IgD-negative memory B cell (primary cell): ENCODE measurements at regions not wholly inside any gene's neighbourhood (a gene's known extent, or its start where the extent isn't known, plus 50 kb on each side); places are given as distances from the start of the nearest gene placed in this dataset.

Source experiments
- H3K27ac Mint-ChIP-seq, 3 donors: one replicate each; pipeline ENCODE4 v1.8.0; 2020 to 2022; ENCODE audit warnings: mild to moderate bottlenecking in 3 of 3, mixed read lengths in 3 of 3, moderate library complexity in 1 of 3
- H3K27me3 Mint-ChIP-seq: one replicate; pipeline ENCODE4 v1.8.0; 2021; ENCODE audit warnings: mixed read lengths
- H3K36me3 Mint-ChIP-seq: one replicate; pipeline ENCODE4 v1.8.0; 2020; ENCODE audit warnings: mild to moderate bottlenecking, mixed read lengths
- H3K4me1 Mint-ChIP-seq, 3 donors: one replicate each; pipeline ENCODE4 v1.8.0; 2020 to 2022; ENCODE audit warnings: mixed read lengths in 3 of 3, mild to moderate bottlenecking in 1 of 3
- H3K4me3 Mint-ChIP-seq, 4 donors: one replicate each; pipeline ENCODE4 v1.8.0; 2020 to 2022; ENCODE audit warnings: mild to moderate bottlenecking in 4 of 4, mixed read lengths in 4 of 4, moderate library complexity in 3 of 4
- H3K9me3 Mint-ChIP-seq, 3 donors: one replicate each; pipeline ENCODE4 v1.8.0; 2020 to 2021; ENCODE audit warnings: mixed read lengths in 3 of 3, mild to moderate bottlenecking in 1 of 3

DNA sequence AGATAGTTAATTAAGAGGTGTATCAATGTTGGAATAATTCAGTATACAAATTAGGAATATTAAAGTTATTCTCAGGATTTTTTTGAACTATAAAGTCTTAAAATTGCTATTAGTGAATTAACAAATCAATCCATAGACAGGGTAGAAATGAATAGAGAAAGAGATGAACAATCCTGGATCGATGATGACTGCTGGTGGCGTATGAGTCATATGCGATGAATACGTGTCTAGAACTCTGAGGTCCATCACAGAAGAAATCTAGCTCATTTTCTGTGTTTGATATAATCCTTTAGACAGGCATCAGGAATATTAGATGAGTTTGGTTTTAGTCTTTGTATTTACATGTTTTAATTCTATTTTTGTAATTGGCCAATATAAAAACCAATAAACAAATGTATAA, 85.4 kb upstream of the RTL1 start:
- peaks cover 0 to 3% (median 2%) of the 10 kb centered on the region in 3 donors for H3K9me3 Mint-ChIP-seq
- no peak overlapping the region for H3K27ac Mint-ChIP-seq
- no peaks in the 10 kb centered on the region for H3K27me3 Mint-ChIP-seq
- no peaks in the 10 kb centered on the region for H3K4me1 Mint-ChIP-seq
- peaks cover 3% of the 10 kb centered on the region for H3K36me3 Mint-ChIP-seq
- no peak overlapping the region for H3K4me3 Mint-ChIP-seq

DNA sequence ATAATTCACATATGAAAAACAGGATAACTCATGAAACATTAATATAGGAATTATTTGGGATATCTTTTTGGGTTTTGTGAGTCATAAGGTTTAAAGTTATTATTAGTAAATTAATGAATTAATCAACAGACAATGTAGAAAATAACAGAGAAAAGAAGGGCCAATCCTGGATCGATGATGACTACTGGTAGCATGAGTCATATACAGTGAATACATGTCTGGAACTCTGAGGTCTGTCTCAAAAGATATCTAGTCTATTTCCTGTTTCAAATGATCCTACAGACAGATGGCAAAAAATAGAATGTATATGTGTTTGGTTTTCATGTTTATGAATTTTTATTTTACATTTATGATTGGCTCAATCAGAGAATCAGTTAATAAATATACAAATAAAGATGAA, 86.4 kb upstream of the RTL1 start:
- Mint-ChIP-seq H3K4me3 (no peak overlapping the region), H3K27ac (no peak overlapping the region), H3K36me3 (peaks cover 3% of the 10 kb centered on the region), H3K4me1 (no peaks in the 10 kb centered on the region), H3K27me3 (no peaks in the 10 kb centered on the region), H3K9me3 (peaks cover 0 to 5% (median 3%) of the 10 kb centered on the region in 3 donors)

DNA sequence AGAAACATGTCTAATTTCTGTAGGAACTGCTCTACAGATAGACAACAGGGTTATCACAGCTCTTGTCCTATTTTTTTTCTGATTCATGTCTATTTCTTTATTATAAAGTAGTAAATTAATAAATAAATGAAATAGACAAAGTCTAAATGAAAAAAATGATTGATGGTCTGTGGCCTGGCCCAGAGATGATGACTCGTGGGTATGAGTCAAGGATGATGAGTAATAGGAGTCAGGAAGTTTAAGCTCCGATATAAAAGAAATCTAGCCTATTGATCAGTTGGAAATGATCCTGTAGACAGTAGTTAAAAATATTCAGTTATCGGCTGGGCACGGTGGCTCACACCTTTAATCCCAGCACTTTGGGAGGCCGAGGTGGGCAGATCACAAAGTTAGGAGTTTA, 90.6 kb upstream of the RTL1 start:
- peaks cover 3% of the 10 kb centered on the region for H3K36me3 Mint-ChIP-seq
- no peaks in the 10 kb centered on the region for H3K4me1 Mint-ChIP-seq
- no peak overlapping the region for H3K4me3 Mint-ChIP-seq
- H3K27me3 Mint-ChIP-seq = no peaks in the 10 kb centered on the region
- peaks cover 0 to 8% (median 0%) of the 10 kb centered on the region in 3 donors for H3K9me3 Mint-ChIP-seq
- no peak overlapping the region for H3K27ac Mint-ChIP-seq

DNA sequence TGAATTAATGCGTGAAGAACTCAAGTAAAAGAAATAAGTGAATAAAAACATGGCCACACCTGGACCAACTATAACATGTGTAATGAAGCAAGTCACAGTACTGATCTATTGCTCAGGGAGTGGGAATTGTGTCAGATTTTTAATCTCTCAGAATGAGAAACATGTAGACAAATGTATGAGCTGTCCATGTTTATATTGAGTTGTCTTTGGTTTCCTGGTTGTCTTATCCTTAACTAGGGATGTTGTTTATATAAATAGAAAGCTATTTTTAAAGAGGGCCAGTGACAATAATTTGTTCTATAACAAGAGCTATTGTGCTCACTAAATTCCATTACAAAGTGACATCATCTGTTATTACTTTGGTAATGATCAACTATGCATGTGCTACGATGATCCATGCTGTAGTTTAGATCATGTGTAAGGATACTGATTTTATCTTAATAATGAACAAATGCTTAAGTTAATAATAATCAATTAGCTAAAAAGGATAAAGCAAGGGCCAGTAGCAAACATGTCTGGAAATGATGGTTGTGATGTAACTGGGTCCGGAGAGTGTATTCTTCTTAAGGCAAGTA, 91.3 kb upstream of the RTL1 start:
- Mint-ChIP-seq H3K27ac (no peak overlapping the region), H3K4me1 (no peaks in the 10 kb centered on the region), H3K4me3 (no peak overlapping the region), H3K36me3 (peaks cover 3% of the 10 kb centered on the region), H3K9me3 (peaks cover 0 to 8% (median 0%) of the 10 kb centered on the region in 3 donors), H3K27me3 (no peaks in the 10 kb centered on the region)

DNA sequence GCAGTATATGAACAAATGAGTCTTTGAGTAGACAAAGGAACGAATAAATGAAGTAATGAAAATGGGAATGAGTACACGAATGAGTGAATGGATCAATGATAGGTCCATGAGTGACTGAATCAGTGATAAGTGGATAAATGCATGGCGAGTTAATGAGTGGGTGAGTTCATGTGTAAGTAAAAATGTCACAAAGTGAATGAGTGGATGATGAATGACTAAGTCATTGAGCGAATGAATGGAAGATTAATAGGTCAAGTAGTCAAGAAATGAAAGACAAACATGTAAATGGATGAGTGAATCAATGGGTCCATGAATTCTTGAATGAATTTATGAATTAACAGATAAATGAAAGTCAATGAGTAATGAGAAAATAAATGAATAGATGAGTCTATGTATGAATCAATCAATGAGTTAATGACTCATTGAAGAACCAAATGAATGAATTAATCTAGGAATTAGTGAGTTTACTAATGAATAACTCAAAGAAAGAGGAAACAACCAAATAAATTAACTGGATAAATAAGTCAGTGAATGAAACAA, 97.3 kb upstream of the RTL1 start:
- no peak overlapping the region for H3K27ac Mint-ChIP-seq
- no peak overlapping the region for H3K4me3 Mint-ChIP-seq
- H3K27me3 Mint-ChIP-seq = peaks cover 1% of the 10 kb centered on the region
- H3K4me1 Mint-ChIP-seq = no peaks in the 10 kb centered on the region
- H3K9me3 Mint-ChIP-seq = peaks cover 6 to 9% (median 9%) of the 10 kb centered on the region in 3 donors
- H3K36me3 Mint-ChIP-seq = no peaks in the 10 kb centered on the region

DNA sequence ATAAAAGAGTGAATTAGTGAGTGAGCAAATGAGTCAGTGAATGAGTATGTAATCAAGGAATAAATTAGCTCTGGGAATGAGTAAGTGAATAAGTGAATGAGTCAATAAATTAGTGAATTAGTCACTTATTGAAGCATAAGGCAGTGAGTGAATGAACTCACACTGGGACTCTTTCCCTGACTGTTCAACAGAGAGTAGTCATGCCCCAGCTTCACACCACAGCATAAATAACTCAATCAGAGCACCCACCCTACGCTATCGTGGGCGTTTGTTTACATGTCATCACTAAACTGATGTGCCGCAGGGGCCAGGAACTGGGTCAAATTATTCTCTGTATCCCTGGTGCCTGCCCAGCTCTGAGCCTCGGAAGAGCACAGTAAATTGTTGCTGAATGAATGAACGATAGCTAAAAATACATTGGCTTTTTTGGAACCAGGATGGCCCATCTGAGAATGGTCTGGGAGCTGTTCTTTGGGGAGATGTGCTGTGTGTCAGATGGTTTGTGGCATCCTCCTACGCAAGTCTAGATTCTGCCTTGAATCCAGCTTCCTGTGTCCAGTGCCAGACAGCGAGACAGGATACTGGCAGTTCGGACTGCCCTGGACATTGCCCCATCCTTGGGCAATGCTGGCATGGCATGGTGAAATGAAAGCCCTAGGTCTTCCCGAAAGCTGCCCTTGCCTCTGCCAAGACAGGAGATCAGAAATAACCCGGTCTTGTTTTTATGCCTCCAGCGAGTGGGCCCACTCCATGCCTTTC, 98.0 kb upstream of the RTL1 start:
- H3K4me3 Mint-ChIP-seq = no peak overlapping the region

DNA sequence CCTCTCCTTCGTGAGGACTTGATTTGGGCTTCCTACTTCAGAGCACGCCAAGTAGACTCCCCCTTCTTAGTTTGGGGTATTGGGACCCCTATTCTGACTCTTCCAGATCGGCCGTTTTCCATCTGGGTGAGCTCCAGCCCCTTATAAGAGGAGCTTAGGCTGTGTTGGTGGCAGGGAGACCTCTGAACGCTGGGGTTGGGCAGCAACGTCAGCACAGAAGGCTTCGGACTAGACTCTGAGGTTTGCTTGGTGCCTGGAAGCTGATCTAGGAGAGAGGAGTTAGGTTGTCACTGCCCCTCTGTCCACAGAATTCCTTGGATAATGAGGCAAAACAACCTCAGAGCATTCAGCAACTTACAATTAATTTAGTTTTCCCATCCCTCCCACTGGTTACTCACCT, 99.2 kb upstream of the RTL1 start:
- H3K9me3 Mint-ChIP-seq = peaks cover 6 to 9% (median 9%) of the 10 kb centered on the region in 3 donors
- no peak overlapping the region for H3K4me3 Mint-ChIP-seq
- no peaks in the 10 kb centered on the region for H3K36me3 Mint-ChIP-seq
- peaks cover 5% of the 10 kb centered on the region for H3K27me3 Mint-ChIP-seq
- H3K4me1 Mint-ChIP-seq = no peaks in the 10 kb centered on the region
- H3K27ac Mint-ChIP-seq = no peak overlapping the region

More for the DNA sequence above, 98.0 kb upstream of the RTL1 start:
- H3K36me3 Mint-ChIP-seq = no peaks in the 10 kb centered on the region
- H3K9me3 Mint-ChIP-seq = peaks cover 6 to 9% (median 9%) of the 10 kb centered on the region in 3 donors
- H3K27ac Mint-ChIP-seq = no peak overlapping the region
- H3K27me3 Mint-ChIP-seq = peaks cover 4% of the 10 kb centered on the region
- no peaks in the 10 kb centered on the region for H3K4me1 Mint-ChIP-seq

DNA sequence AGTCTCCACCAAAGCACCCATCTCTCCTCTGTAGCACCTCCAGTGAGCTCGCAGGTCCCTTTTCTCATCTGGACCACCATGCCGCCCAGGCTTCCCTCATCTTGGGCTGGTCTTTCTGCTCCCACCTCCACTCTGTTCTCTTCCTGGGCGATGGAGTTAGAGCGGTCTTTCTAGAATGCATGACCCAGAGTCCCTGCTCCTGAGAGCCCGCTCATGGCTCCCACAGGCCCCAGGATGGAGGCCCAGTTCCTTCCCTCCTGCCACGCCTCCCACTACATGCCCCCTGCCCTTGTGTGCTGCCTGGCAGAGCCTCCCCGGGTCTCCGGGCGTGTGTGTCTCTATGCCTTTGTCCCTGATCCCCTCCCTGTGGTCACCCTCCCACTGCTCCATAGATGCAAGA, 100.7 kb upstream of the RTL1 start:
- Mint-ChIP-seq H3K27ac (no peak overlapping the region), H3K27me3 (peaks cover 8% of the 10 kb centered on the region), H3K36me3 (no peaks in the 10 kb centered on the region), H3K4me1 (no peaks in the 10 kb centered on the region), H3K4me3 (no peak overlapping the region), H3K9me3 (peaks cover 6 to 9% (median 7%) of the 10 kb centered on the region in 3 donors)

DNA sequence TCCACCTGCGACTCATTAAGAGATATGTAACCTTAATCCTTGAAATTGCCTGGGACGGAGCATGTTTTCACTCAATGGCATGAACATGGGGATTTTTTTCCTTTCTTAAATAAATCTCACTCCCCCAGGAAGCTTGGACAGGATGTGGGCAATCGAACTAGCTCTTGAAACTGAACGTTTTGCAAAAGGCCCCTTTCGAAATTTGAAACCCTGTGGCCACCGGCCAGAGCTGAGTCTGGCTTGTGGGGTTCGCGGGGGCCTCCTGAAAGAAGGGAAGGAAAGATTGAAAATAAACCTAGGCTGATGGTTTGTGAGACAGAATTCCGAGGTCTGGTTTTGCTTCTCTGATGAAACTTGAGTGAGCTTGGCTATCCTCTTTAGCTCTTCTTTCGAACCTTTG, 101.4 kb upstream of the RTL1 start:
- peak overlapping the region in 1 of 3 donors; percentile 13 for H3K27ac Mint-ChIP-seq
- H3K27me3 Mint-ChIP-seq = peaks cover 8% of the 10 kb centered on the region
- peaks cover 7 to 10% (median 9%) of the 10 kb centered on the region in 3 donors for H3K9me3 Mint-ChIP-seq
- H3K4me1 Mint-ChIP-seq = no peaks in the 10 kb centered on the region
- H3K36me3 Mint-ChIP-seq = no peaks in the 10 kb centered on the region
- no peak overlapping the region for H3K4me3 Mint-ChIP-seq

DNA sequence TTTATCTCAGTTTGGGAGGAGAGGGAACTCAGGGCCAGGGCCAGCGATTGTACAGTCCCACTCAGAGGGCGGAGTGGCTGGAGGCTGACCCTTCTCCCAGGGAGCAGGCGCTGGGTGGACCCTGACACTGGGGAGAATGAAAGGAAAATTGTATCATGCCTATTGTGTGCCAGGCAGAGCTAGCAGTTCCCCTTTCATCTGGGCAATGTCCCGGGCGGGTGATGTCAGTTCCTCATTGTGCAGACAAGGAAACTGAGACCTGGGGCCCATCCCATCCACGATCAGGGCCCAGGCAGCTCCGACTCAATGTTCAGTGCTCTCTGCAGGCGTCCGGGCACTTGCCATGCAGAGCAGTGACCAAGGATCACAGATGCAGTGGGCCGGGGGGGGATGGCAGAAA, 101.9 kb upstream of the RTL1 start:
- Mint-ChIP-seq H3K9me3 (peaks cover 7 to 10% (median 9%) of the 10 kb centered on the region in 3 donors), H3K27ac (no peak overlapping the region), H3K36me3 (no peaks in the 10 kb centered on the region), H3K4me3 (no peak overlapping the region), H3K27me3 (peaks cover 8% of the 10 kb centered on the region), H3K4me1 (no peaks in the 10 kb centered on the region)

DNA sequence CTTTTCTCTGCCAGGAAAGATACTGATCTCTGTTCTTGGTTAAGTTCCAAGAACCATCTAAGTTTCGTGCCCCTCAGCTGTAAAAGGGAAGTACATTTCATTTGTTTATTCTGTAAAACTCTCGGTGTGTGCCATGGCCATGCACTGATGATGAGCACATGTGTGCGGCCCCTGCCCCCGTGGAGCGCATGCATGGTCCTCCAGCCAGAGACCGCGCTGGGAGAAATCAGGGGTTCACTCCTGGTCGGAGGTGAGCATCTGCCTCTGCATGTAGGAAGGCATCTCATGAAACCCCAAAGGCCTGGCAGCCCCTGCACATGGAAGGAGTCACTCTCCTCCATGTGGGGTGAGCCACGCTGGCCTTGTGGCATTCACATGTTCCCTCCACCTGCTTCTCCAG, 102.5 kb upstream of the RTL1 start:
- Mint-ChIP-seq H3K4me1 (no peaks in the 10 kb centered on the region), H3K36me3 (no peaks in the 10 kb centered on the region), H3K9me3 (peaks cover 4 to 8% (median 6%) of the 10 kb centered on the region in 3 donors), H3K4me3 (no peak overlapping the region), H3K27ac (no peak overlapping the region), H3K27me3 (peaks cover 8% of the 10 kb centered on the region)

DNA sequence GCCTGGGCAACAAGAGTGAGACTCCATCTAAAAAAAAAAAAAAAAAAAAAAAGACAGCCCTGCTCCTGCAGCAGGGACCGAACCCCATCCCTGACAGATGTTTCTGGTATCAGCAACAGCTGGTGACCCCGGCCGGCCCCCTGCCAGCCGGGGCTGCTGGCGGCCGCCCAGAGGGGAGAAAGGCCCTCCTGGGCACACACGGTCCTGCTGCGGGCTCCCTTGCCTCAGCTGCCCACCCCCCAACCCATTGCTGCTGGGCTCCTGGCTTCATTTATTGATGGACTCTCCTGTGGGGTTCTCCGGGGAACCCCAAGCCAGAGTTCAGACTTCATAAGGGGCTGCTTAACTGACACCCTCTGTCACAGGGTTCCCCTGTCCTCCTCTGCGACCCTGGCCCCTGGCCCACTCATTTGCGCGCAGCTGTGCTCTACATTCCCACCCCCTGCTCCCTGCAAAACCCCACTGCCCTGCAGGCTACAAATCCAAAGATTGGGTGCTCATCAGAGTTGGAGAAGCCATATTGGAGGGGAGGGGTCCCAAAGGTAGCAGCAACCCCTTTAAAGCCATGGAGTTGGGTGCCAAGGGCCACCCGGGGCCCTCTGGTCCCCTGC, 103.6 kb upstream of the RTL1 start:
- H3K4me3 Mint-ChIP-seq = no peak overlapping the region
- peaks cover 8% of the 10 kb centered on the region for H3K27me3 Mint-ChIP-seq
- H3K36me3 Mint-ChIP-seq = no peaks in the 10 kb centered on the region
- H3K27ac Mint-ChIP-seq = no peak overlapping the region
- no peaks in the 10 kb centered on the region for H3K4me1 Mint-ChIP-seq
- H3K9me3 Mint-ChIP-seq = peaks cover 5 to 16% (median 11%) of the 10 kb centered on the region in 3 donors

DNA sequence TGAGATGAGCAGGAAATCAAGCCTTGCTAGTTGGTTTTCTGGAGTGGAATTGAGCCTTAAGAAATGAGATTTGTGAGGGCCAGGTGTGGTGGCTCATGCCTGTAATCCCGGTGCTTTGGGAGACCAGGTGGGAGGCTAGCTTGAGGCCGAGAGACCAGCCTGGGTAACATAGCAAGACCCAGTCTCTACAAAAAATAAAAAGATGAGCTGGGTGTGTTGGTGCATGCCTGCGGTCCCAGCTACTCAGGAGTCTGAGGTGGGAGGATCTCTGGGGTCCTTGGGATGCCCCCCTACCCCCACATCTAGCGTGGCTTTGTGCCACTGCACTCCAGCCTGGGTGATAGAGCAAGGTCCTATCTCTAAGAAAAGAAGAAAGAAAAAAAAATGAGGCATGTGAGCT, 104.2 kb upstream of the RTL1 start:
- Mint-ChIP-seq H3K36me3 (no peaks in the 10 kb centered on the region), H3K27ac (peak overlapping the region in 1 of 3 donors; percentile 43), H3K4me3 (no peak overlapping the region), H3K9me3 (peaks cover 4 to 22% (median 11%) of the 10 kb centered on the region in 3 donors), H3K27me3 (peaks cover 8% of the 10 kb centered on the region), H3K4me1 (no peaks in the 10 kb centered on the region)

DNA sequence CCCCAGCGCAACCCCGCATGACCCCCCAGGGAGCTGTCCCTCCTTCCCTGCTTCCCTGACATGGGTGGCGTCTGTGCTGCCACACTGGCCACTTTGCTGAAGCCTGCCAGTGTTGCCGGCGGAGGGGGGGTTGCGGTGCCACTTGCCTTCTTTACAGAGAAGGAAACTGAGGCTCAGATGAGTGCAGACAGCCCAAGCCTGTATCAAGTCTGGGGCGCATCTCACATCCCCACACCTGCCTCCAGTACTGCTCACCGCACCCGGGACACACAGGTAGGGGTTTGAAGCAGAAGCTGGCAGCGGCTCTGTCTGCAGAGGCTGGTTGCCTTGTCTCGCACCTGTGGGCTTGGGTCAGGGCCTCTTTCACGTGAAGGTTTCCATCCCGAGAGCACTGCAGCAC, 104.7 kb upstream of the RTL1 start:
- Mint-ChIP-seq H3K4me1 (no peaks in the 10 kb centered on the region), H3K27ac (peak overlapping the region in 1 of 3 donors; percentile 43), H3K9me3 (peaks cover 4 to 22% (median 11%) of the 10 kb centered on the region in 3 donors), H3K4me3 (no peak overlapping the region), H3K36me3 (no peaks in the 10 kb centered on the region), H3K27me3 (peaks cover 8% of the 10 kb centered on the region)

DNA sequence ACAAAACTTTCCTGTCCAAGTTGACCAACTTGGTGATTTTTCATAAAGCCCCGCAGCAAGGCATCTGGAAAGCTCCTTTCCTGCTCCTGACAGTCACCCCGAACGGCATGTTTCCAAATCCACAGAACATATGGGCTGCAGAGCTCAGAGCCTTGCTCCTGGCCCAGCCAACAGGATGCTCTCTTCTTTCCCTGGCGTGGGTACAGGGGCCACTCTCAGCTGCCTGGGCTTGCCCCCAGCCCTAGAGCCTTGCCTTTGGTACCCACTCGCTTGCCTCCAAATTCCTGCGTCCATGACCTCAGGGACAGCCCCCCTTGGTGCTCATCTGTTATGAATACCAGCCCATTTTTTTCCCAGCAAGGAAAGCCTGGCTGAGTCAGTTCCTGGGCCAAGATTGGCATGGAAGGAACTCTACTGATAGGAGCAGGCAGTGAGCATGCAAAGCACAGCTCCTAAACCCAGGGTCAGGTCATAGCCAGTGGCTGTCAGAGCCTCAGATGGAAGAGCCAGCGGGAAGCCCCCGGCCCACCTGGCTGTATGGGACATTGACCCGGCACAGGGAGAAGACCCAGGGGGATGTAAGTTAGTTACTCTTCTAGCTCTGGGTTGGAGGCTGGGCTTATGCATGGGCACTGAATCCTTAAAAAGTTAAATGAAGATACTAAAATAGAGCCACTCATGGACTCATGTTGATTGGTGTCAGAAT, 105.3 kb upstream of the RTL1 start:
- no peak overlapping the region for H3K27ac Mint-ChIP-seq
- no peaks in the 10 kb centered on the region for H3K4me1 Mint-ChIP-seq
- H3K9me3 Mint-ChIP-seq = peaks cover 4 to 22% (median 11%) of the 10 kb centered on the region in 3 donors
- peaks cover 8% of the 10 kb centered on the region for H3K27me3 Mint-ChIP-seq
- no peak overlapping the region for H3K4me3 Mint-ChIP-seq
- H3K36me3 Mint-ChIP-seq = no peaks in the 10 kb centered on the region
